A673 (cell line): ENCODE measurements at regions not wholly inside any gene's neighbourhood (a gene's known extent, or its start where the extent isn't known, plus 50 kb on each side); places are given as distances from the start of the nearest gene placed in this dataset.

Experiments used
- EZH2 ChIP-seq: fragments of 200-600 bp; sonication (generic); IDR thresholded peaks from 2 replicates; pipeline ENCODE4 v1.6.1; 2017; ENCODE audit warnings: borderline replicate concordance, low read depth, mild to moderate bottlenecking, mixed read lengths, antibody characterized with exemption, low read length; ENCODE audit not compliant: poor library complexity, severe bottlenecking
- TF ChIP-seq, protein P1 (sequence below): fragments of 300-800, 200-600 bp; sonication (generic); conservative IDR thresholded peaks from 2 replicates; pipeline ENCODE4 v1.5.1; 2017; ENCODE audit warnings: low read depth, mild to moderate bottlenecking, antibody characterized with exemption, low read length, moderate library complexity, mixed read lengths

DNA sequence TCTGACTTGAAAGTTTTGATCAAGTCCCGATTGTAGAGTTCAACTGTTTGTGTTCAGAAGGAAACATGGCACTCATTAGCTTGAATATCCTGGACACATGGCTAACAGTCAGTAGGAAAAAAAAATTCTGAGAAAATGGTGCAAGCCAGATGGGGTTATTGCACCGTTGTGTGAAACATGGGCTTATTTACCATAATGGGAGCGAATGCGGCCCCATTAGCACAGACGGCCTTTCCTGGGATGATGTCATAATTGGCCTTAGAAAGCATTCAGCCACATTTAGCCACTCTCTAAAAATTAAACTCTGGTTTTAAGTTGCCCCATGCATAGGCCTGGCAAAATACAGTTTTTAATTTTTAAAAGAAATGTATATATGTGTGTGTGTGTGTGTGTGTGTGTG, 112.1 kb downstream of the IRX2 start:
- TF ChIP-seq, protein P1, sequence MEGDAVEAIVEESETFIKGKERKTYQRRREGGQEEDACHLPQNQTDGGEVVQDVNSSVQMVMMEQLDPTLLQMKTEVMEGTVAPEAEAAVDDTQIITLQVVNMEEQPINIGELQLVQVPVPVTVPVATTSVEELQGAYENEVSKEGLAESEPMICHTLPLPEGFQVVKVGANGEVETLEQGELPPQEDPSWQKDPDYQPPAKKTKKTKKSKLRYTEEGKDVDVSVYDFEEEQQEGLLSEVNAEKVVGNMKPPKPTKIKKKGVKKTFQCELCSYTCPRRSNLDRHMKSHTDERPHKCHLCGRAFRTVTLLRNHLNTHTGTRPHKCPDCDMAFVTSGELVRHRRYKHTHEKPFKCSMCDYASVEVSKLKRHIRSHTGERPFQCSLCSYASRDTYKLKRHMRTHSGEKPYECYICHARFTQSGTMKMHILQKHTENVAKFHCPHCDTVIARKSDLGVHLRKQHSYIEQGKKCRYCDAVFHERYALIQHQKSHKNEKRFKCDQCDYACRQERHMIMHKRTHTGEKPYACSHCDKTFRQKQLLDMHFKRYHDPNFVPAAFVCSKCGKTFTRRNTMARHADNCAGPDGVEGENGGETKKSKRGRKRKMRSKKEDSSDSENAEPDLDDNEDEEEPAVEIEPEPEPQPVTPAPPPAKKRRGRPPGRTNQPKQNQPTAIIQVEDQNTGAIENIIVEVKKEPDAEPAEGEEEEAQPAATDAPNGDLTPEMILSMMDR = no peak
- no peak for TF ChIP-seq EZH2
